Esophagus squamous epithelium (tissue), 4 donors: ENCODE measurements at regions not wholly inside any gene's neighbourhood (a gene's known extent, or its start where the extent isn't known, plus 50 kb on each side); places are given as distances from the start of the nearest gene placed in this dataset.

Experiments
- CTCF ChIP-seq, 6 experiments: fragments of 450-650 bp in 4 of 6; fragments of 200-600 bp in 2 of 6; sonication (generic) in 2 of 6; IDR thresholded peaks; one replicate each; pipeline ENCODE4 v1.5.1; 2016 to 2019; ENCODE audit warnings: antibody characterized with exemption in 6 of 6, mild to moderate bottlenecking in 4 of 6, moderate library complexity in 4 of 6
- POLR2A ChIP-seq, 4 donors: fragments of 450-650 bp; IDR thresholded peaks; one replicate each; pipeline ENCODE4 v1.6.1; 2017; ENCODE audit warnings: antibody characterized with exemption in 4 of 4, mild to moderate bottlenecking in 4 of 4, moderate library complexity in 3 of 4

DNA sequence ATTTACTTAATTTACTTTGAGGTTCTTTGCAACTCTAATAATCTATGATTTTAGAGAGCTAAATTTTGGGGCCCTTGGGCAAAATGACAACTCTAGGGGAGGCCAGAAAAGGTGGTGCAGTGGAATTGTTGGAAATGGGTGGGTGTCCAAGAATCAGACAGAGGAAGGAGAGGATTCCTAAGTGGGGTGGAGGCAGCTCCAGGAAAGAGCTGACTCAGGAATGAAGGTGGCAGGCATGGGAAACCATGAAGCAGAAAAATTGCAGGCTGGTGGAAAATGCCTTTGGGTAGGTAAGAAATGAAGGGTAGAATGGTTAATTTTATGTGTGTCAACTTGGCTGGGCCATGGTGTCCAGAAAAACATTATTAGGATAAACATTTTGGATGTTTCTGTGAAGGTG is 248.5 kb upstream of the TUT7 start:
- no peak for TF ChIP-seq POLR2A (IDR thresholded peaks at IDR 0.05)
- TF ChIP-seq CTCF (IDR thresholded peaks at IDR 0.05): no peak
